ENCODE measurements at regions not wholly inside any gene's neighbourhood (a gene's known extent, or its start where the extent isn't known, plus 50 kb on each side); places are given as distances from the start of the nearest gene placed in this dataset.

DNA sequence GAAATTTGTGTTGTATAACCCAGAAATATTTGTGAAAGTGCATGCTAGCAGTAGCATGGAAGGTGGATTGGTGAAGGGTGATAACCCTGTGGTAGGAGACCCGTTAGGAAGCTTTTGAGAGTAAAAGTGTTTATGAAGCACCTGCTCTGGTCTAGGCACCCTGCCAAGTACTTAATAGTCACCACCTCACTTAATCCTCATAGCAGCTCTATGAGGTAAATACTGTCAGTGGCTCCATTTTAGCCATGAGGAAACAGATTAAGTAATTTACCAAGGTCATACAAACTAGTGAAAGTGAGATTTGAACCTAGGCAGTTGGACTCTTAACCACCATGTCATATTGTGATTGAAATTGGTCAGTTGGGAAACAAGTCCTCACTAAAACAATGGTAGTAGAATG, 66.8 kb downstream of the TET3 start:
- Mint-ChIP-seq H3K4me3 (no peak overlapping the region), H3K27me3 (no peaks in the 10 kb centered on the region), H3K4me1 (ENCODE audit: low read depth) (peaks cover 47% of the 10 kb centered on the region), H3K36me3 (peaks cover 6% of the 10 kb centered on the region), H3K9me3 (ENCODE audit: low read depth) (no peaks in the 10 kb centered on the region), H3K27ac (peak overlapping the region; percentile 24)

DNA sequence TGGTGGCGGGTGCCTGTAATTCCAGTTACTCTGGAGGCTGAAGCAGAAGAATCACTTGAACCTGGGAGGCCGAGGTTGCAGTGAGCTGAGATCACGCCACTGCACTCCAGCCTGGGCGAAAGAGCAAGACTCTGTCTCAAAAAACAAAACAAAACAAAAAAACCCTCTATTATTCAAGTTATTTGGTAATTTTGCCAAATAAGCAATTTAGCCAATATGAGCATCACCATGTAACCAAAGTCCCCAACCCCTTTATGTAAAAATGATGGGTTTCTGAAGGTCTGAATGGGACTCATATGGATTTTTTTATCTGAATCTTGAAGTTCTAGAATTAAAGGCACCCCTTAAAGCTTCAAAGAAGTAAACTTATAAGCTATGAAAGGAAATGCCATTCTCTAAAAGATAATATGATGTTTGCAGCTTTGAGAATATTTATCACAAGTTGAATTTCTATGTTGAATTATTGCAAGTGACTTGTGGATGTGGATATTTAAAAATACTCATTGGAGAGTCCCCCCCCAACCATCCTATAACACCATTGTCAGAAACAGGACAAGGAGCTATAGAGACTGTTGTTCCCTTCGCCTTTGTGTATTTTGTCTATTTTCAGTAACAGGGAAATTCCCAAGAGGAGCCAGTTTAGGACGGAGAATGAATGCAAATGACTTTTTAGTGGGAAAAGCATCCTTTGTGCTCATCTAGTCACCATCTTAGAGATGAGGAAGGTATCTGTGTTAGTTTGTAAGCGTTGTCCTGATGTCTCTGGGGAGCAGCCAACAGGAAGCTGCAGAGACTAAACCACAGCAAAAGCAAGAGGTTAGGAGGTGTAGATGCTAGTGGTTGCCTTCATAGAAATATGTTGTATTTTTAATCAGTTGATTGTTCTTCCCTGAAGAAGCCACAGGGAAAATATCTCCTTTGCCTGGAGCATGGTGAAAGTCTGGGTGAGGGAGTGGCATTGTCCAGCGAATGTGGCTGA, 68.3 kb downstream of the TET3 start:
- Mint-ChIP-seq H3K36me3 (peaks cover 8% of the 10 kb centered on the region), H3K4me1 (ENCODE audit: low read depth) (peaks cover 50% of the 10 kb centered on the region), H3K9me3 (ENCODE audit: low read depth) (no peaks in the 10 kb centered on the region), H3K27me3 (no peaks in the 10 kb centered on the region), H3K27ac (peak overlapping the region; percentile 66), H3K4me3 (peak overlapping the region; percentile 70)

DNA sequence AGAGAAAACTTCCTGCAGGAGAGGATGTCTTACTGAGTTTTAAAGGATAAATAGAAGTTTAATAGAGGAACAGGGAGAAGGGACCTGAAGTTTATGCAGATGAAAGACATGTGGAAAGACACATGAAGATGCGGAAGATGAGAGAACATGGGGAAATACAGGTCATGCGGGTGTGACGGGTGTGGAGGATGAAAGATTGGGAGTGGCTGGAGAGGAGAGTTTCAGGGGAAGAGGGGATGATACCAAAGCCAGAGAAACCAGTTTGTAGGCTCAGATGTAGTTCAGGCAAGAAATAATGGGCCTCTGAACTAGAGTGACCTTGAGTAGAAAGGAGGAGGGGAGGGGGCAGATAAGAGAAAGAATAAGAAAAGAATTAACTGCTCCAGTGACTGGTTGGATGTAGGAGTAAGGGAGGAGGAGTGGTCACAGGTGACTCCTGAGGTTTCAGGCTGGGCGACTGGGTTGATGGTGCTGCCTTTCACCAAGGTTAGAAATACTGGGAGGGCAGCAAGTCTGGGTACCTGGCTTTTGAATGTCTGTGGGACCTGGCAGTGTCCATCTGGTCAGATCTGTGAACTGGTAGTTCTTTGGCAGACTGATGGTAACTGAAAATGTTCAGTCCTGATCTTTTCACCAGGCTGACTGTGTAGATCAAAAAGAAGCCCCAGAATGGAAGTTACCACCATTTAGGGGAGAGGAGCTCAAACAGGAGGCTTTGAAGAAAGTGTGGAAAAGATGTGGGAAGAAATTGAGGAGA, 69.4 kb downstream of the TET3 start:
- Mint-ChIP-seq H3K27me3 (no peaks in the 10 kb centered on the region), H3K9me3 (ENCODE audit: low read depth) (no peaks in the 10 kb centered on the region), H3K4me3 (no peak overlapping the region), H3K36me3 (peaks cover 6% of the 10 kb centered on the region), H3K27ac (peak overlapping the region; percentile 7), H3K4me1 (ENCODE audit: low read depth) (peaks cover 48% of the 10 kb centered on the region)

DNA sequence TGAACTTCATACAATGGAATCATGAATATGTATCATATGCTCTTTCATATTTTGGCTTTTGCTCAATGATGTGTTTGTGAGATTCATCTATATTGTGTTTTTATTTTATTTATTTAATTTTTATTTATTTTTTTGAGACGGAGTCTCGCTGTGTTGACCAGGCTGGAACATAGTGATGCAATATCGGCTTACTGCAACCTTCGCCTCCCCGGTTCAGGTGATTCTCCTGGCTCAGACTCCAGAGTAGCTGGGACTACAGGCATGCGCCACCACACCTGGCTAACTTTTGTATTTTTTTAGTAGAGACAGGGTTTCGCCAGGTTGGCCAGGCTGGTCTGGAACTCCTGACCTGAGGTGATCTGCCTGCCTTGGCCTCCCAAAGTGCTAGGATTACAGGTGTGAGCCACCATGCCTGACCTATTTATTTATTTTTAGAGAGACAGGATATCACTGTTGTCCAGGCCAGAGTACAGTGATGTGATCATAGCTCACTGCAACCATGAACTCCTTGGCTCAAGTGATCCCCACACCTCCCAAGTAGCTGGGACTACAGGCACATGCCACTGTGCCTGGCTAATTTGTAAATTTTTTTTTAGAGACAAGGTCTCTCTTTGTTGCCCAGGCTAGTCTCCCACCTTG, 74.5 kb downstream of the TET3 start:
- Mint-ChIP-seq H3K4me3 (no peak overlapping the region), H3K27me3 (no peaks in the 10 kb centered on the region), H3K9me3 (ENCODE audit: low read depth) (no peaks in the 10 kb centered on the region), H3K36me3 (peaks cover 11% of the 10 kb centered on the region), H3K4me1 (ENCODE audit: low read depth) (peaks cover 26% of the 10 kb centered on the region), H3K27ac (no peak overlapping the region)

DNA sequence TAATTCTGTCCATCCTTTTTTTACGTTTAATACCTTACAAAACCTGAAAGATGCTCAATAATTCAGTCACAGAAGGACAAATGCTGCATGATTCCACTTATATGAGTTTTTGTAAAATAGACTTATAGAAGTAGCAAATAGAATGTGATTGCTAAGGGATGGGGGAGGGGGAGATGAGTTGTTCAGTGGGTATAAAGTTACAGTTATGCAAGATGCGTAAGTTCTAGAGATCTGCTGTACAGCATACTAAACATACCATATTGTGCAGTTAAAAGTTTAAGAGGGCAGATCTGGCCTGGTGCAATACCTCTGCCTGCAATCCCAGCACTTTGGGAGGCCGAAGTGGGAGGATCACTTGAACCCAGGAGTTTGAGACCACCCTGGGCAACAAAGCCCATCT, 78.8 kb downstream of the TET3 start:
- H3K36me3 Mint-ChIP-seq, result peaks cover 13% of the 10 kb centered on the region
- no peak overlapping the region for H3K4me3 Mint-ChIP-seq
- H3K27ac Mint-ChIP-seq, result no peak overlapping the region
- no peaks in the 10 kb centered on the region for H3K9me3 Mint-ChIP-seq (ENCODE audit: low read depth)
- H3K27me3 Mint-ChIP-seq, result no peaks in the 10 kb centered on the region
- H3K4me1 Mint-ChIP-seq (ENCODE audit: low read depth), result peaks cover 33% of the 10 kb centered on the region

DNA sequence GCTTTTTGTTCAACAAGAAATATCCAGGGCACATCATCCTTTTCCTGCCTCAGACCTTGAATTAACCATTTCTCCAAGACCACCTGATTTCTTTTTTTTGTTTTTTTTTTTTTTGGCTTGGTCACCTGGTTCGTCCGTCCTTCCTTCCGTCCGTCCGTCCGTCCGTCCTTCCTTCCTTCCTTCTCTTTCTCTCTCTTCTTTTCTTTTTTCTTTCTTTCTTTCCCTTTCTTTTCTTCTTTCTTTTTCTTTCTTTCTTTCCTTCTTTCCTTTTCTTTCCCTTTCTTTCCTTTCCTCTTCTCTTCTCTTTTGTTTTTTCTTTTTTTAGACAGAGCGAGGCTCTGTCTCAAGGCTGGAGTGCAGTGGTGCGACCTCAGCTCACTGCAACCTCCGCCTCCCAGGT, 80.7 kb downstream of the TET3 start:
- Mint-ChIP-seq H3K27ac (peak overlapping the region; percentile 58), H3K27me3 (no peaks in the 10 kb centered on the region), H3K36me3 (peaks cover 17% of the 10 kb centered on the region), H3K4me1 (ENCODE audit: low read depth) (peaks cover 40% of the 10 kb centered on the region), H3K4me3 (no peak overlapping the region), H3K9me3 (ENCODE audit: low read depth) (no peaks in the 10 kb centered on the region)

DNA sequence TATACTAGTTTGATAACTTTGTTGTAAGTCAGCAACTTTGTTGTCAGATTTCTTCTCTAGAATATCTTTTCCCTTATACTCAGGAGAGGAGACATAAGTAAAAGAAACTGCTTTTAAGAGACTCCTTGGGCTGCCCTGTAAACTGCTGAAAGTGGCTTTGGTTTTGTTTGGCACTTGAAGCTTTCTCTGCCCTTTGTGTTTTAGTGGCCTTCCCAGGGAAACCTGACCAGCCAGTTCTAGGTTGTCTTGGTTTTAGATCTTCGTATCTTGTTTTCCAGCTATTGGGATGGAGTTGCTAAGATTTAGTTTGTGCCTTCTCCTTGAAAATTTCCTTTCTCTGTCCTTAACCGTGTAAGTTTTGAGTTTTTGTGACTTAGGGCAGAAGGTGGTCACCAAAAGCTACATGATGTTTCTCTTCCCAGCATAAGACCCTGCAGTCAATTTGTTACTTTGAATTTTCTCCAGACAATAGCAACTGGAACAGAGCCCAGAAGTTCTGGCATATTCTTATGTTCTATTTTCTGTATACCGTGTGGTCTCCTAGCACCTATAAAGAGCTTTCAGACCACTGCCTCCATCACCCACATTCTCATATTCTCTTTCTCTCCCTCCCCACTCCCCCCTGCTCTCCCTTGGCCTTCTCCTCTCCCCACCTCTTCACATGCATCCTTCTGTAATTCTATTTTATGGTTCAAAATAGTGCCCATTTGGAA, 81.1 kb downstream of the BOLA3 start:
- Mint-ChIP-seq H3K9me3 (ENCODE audit: low read depth) (no peaks in the 10 kb centered on the region), H3K4me1 (ENCODE audit: low read depth) (peaks cover 40% of the 10 kb centered on the region), H3K27me3 (no peaks in the 10 kb centered on the region), H3K4me3 (no peak overlapping the region), H3K36me3 (peaks cover 17% of the 10 kb centered on the region), H3K27ac (peak overlapping the region; percentile 29)

DNA sequence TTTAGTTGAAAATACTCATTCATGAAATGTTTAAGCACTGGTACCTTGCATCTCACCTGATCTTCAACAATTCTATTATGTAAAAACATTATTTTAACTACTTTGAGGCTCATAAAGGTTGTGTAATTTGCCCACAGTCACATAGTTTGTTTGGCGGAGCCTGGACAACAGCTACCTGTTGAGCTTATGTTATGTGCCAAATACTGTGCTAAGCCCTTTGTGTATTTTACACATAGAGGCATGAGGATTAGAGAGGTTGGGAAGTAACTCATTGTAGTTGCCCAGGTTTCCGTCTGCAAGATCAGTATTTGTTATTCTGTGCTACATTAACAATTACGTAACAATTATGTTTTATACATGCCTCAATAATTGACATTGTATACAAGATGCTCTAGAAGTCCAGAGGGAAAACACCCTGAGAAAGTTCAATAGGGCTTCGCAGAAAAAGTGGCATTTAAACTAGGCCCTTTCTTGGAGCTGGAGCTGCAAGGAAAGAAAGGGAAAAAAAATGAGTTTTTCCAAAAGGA, 80.4 kb downstream of the BOLA3 start:
- Mint-ChIP-seq H3K4me1 (ENCODE audit: low read depth) (peaks cover 42% of the 10 kb centered on the region), H3K36me3 (peaks cover 17% of the 10 kb centered on the region), H3K4me3 (no peak overlapping the region), H3K27ac (peak overlapping the region; percentile 29), H3K27me3 (no peaks in the 10 kb centered on the region), H3K9me3 (ENCODE audit: low read depth) (no peaks in the 10 kb centered on the region)

DNA sequence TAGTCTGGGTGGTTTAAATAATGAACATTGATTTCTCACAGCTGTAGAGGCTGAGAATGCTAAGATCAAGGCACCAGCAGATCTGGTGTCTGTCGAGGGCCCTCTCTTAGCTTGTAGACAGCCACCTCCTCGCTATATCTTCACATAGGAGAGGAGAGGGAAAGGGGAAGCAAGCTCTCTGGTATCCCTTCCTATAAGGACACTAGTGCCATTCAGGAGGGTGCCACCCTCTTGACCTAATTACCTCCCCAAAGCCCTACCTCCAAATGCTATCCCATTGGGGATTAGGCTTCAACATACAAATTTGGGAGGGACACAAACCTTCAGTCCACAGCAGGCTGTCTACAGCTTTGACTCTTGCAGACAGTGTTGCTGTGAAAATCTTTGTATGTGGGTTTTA, 76.7 kb downstream of the BOLA3 start:
- H3K9me3 Mint-ChIP-seq (ENCODE audit: low read depth), result no peaks in the 10 kb centered on the region
- H3K4me1 Mint-ChIP-seq (ENCODE audit: low read depth), result peaks cover 31% of the 10 kb centered on the region
- no peak overlapping the region for H3K4me3 Mint-ChIP-seq
- no peaks in the 10 kb centered on the region for H3K27me3 Mint-ChIP-seq
- peaks cover 15% of the 10 kb centered on the region for H3K36me3 Mint-ChIP-seq
- no peak overlapping the region for H3K27ac Mint-ChIP-seq

DNA sequence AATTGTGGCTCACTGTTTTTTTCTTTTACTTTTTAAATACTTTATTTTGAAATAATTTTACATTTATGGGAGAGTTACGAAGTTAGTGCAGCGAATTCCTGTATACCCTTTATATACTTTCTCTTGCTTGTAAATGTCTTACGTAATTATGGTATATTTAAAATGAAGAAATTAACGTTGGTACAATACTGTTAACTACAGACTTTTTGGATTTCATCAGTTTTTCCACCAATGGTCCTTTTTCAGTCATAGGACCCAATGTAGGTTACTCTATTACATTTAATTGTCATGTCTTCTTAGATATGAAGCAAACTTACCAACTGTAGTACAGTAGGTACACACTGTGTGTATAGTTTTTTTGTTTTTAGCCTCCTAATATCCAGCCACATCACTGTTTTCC, 76.3 kb downstream of the BOLA3 start:
- no peak overlapping the region for H3K4me3 Mint-ChIP-seq
- H3K36me3 Mint-ChIP-seq, result peaks cover 15% of the 10 kb centered on the region
- H3K4me1 Mint-ChIP-seq (ENCODE audit: low read depth), result peaks cover 30% of the 10 kb centered on the region
- H3K27ac Mint-ChIP-seq, result no peak overlapping the region
- H3K9me3 Mint-ChIP-seq (ENCODE audit: low read depth), result no peaks in the 10 kb centered on the region
- no peaks in the 10 kb centered on the region for H3K27me3 Mint-ChIP-seq

DNA sequence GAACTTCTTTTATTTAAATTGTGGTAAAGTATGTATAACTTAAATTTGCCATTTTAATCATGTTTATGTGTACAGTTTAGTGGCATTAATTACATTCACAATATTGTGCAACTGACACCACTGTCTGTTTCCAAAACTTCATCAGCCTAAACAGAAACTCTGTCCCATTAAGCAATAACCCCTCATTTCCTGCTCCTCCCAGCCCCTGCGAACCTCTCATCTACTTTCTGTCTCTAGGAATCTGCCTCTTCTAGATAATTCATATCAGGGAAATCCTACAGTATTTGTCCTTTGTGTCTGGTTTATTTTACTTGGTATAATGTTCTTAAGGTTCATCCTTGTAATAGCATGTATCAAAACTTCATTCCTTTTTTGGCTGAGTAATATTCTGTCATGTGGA, 75.1 kb downstream of the BOLA3 start:
- Mint-ChIP-seq H3K4me1 (ENCODE audit: low read depth) (peaks cover 20% of the 10 kb centered on the region), H3K4me3 (no peak overlapping the region), H3K9me3 (ENCODE audit: low read depth) (no peaks in the 10 kb centered on the region), H3K27me3 (no peaks in the 10 kb centered on the region), H3K36me3 (peaks cover 12% of the 10 kb centered on the region), H3K27ac (peak overlapping the region; percentile 51)

DNA sequence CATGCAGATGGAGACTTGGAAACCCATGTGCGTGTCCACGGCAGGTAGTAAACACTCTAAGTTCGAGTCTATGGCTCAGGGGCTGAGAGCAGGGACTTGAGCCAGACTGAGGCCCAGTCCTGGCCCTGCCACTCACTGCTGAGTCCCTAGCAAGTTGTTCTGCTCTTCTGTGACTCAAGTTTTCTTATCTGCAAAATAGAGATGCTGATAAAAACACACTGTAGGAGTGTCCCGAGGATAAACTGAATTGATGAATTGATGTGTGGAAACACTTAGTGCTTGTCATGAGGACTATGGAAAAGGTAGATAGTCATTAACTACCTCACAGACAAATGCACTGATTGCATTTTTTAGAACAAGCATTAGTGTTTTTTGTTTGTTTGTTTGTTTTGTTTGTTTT, 73.2 kb downstream of the BOLA3 start:
- Mint-ChIP-seq H3K27me3 (no peaks in the 10 kb centered on the region), H3K9me3 (ENCODE audit: low read depth) (no peaks in the 10 kb centered on the region), H3K4me3 (no peak overlapping the region), H3K36me3 (peaks cover 8% of the 10 kb centered on the region), H3K27ac (no peak overlapping the region), H3K4me1 (ENCODE audit: low read depth) (peaks cover 14% of the 10 kb centered on the region)

DNA sequence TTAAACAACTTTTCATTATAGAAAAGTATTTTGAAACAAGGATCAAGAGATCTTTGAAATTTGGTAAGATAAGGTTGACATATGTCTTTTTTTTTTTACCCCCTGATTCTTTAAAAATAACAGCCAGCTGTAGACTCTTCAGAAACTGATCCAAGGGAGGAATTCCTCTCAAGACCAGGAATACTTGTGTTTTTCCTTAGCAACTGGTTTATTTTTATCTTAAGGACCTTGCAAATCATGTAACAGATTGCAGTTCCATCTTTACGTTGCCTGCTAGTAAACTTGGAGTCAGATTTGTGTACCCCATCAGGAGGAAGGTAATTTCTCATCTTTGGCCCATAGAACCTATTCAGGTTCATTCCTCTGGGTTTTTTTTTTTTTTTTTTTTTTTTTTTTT, 71.6 kb downstream of the BOLA3 start:
- Mint-ChIP-seq H3K4me1 (ENCODE audit: low read depth) (peaks cover 8% of the 10 kb centered on the region), H3K4me3 (no peak overlapping the region), H3K27me3 (no peaks in the 10 kb centered on the region), H3K27ac (no peak overlapping the region), H3K36me3 (peaks cover 3% of the 10 kb centered on the region), H3K9me3 (ENCODE audit: low read depth) (no peaks in the 10 kb centered on the region)

DNA sequence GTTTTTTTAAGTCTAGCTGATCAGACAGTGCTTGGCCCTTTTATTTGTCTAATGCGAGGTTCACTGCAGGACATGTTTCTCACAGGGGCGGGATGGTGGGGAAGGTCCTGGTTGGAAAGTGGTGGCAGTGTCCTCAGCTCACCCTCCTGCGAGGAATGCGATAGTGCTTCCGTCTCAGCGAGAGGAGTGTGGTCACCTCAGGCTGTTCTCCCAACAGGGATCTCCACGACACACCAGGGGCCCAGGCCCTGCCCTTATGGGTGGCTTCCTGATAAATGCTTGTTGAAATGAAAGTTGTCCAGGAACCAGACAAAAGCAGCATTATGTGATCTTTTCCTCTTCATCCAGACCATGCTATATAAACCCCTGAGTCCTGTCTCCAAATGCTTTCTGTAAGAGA, 70.1 kb downstream of the BOLA3 start:
- Mint-ChIP-seq H3K9me3 (ENCODE audit: low read depth) (no peaks in the 10 kb centered on the region), H3K27ac (no peak overlapping the region), H3K27me3 (no peaks in the 10 kb centered on the region), H3K4me3 (no peak overlapping the region), H3K36me3 (peaks cover 6% of the 10 kb centered on the region), H3K4me1 (ENCODE audit: low read depth) (peaks cover 6% of the 10 kb centered on the region)
